Thymus (tissue), 11 donors: ENCODE measurements at regions not wholly inside any gene's neighbourhood (a gene's known extent, or its start where the extent isn't known, plus 50 kb on each side); places are given as distances from the start of the nearest gene placed in this dataset.

Experiments used
- DNase-seq, 9 donors: peaks; one replicate each; pipeline ENCODE4 v3.0.0-alpha.2; 2013; ENCODE audit warnings: low spot score in 9 of 9, low read depth in 6 of 9, missing footprints in 1 of 9
- H3K27ac ChIP-seq, 2 donors: one replicate each; pipeline ENCODE4 v1.5.1; 2013; ENCODE audit warnings: control low read depth in 1 of 2, low read depth in 1 of 2, low read length in 1 of 2, mild to moderate bottlenecking in 1 of 2, moderate library complexity in 1 of 2
- H3K27me3 ChIP-seq, 2 donors: one replicate each; pipeline ENCODE4 v1.5.1; 2013; ENCODE audit warnings: low read length in 1 of 2; ENCODE audit not compliant: control insufficient read depth in 2 of 2, insufficient read depth in 1 of 2
- H3K36me3 ChIP-seq, 2 donors: one replicate each; pipeline ENCODE4 v1.5.1; 2013; ENCODE audit warnings: low read length in 1 of 2, mild to moderate bottlenecking in 1 of 2, moderate library complexity in 1 of 2; ENCODE audit not compliant: control insufficient read depth in 2 of 2, insufficient read depth in 2 of 2
- H3K4me1 ChIP-seq, 2 donors: one replicate each; pipeline ENCODE4 v1.5.1; 2013; ENCODE audit warnings: low read length in 2 of 2; ENCODE audit not compliant: control insufficient read depth in 2 of 2, insufficient read depth in 2 of 2
- H3K4me3 ChIP-seq, 2 donors: one replicate each; pipeline ENCODE4 v1.5.1; 2013; ENCODE audit warnings: low read length in 2 of 2, control low read depth in 1 of 2, mild to moderate bottlenecking in 1 of 2
- H3K9me3 ChIP-seq, 2 donors: one replicate each; pipeline ENCODE4 v1.5.1; 2013; ENCODE audit warnings: low read length in 1 of 2, mild to moderate bottlenecking in 1 of 2; ENCODE audit not compliant: control insufficient read depth in 2 of 2, insufficient read depth in 1 of 2
- WGBS: extraction: QIAGEN DNeasy Blood & Tissue Kit; methylation state at CpG from one replicate; pipeline ENCODE4 v1.1.7; 2013; 5-methylcytosine and 5-hydroxymethylcytosine counted together
- donor health status: healthy.

DNA sequence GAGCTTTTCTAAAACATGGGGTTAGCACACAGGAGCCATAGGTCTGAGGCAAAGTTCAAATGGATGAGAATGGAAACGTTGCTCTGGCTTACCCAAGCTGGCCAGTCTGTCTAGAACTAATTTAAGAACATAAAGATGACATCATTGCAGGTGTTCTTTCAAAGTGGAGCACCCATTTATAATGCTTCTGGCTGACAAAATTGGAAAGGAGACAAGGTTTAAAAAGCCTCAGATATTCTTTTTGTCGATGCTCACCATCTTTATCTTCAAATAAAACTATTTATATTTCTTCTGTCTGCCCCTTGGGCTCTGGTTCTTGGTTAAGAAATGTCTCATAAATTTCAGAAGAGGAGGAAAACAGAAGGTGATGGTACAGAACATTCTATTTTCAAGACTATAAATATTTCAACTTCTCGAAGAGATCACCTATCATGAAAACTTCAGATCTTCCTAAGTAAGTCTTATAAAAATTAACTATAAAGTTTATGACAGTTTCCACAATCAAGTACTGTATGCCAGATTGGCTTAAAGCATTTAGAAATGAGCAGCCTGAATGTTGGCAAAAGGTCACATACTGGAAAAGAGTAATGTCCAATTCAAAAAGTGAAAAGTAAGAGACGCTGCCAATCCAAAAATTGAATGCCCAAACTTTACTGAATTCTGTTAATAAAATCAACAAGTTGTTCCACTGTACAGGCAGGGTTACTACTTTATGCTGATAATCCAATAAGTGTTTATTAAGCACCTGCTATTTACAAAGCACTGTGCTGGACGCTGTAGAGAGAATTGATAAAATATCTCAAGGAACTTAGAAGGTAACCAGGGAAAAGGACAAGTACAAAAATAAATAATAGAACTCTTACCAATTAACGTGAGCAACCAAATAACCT is 92.0 kb downstream of the ETS2 start:
- Histone ChIP-seq H3K4me1 (peaks cover 2% of the 10 kb centered on the region in 2 donors), H3K9me3 (no peaks in the 10 kb centered on the region), H3K36me3 (no peaks in the 10 kb centered on the region), H3K27me3 (no peaks in the 10 kb centered on the region), H3K4me3 (no peak overlapping the region), H3K27ac (no peak overlapping the region)
- WGBS, result 62% methylated on average over 6 of the region's 6 CpGs
- DNase-seq, result peak in 3 of 9 donors; percentile 42 to 70 (median 43)

DNA sequence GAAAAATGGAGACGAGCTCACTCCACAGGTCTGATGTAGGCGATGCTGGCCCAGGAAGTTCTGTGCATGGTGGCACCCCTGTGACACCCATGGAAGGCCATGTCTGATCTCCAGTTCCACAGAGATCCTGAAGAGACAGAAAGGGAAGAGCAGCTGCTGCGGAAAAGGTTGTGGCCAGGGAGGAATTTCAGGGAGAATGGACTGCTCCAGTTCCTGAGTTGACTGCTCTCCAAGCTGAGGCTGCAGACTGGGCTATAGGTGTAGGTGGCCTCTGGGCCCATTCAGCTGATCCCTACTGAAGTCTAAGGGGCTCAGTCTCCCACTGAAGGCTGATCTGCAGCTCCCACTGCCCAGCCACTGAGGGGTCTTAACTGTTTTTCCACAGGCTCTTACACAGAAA is 89.2 kb downstream of the ETS2 start:
- no peaks in the 10 kb centered on the region for H3K9me3 ChIP-seq
- DNase-seq, result no peak
- peaks cover 2% of the 10 kb centered on the region in 2 donors for H3K4me1 ChIP-seq
- no peak overlapping the region for H3K4me3 ChIP-seq
- H3K27me3 ChIP-seq, result no peaks in the 10 kb centered on the region
- no peaks in the 10 kb centered on the region for H3K36me3 ChIP-seq
- no peak overlapping the region for H3K27ac ChIP-seq
- 99% methylated on average over 3 of the region's 3 CpGs for WGBS

DNA sequence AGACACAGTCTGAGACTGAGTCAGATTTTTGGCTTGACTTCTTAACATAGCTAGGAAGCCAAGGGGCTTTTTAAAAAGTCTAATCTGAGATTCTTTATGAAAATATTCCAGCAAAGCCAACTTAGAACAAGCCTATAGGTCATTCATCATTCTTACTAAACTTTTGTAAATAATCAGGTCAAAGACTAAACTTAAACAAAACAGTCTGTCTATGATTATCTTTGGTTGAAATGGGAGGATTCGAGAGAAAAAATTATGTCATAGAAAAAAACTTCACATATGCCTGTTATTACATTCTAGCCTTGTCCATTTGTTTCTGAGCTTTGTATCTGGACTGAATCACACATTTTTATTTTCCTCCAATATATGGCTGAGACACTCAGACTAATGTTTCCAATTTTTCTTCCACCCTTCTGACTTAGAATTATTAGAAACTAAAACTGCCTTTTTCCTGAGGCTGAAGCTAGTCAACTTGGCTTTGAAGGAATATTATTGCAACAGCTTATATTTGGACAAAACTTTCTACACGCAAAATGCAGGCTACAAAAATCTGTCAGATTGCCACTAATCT is 83.3 kb downstream of the ETS2 start:
- Histone ChIP-seq H3K27me3 (no peaks in the 10 kb centered on the region), H3K4me3 (no peak overlapping the region), H3K36me3 (no peaks in the 10 kb centered on the region), H3K4me1 (no peaks in the 10 kb centered on the region), H3K27ac (no peak overlapping the region), H3K9me3 (peaks cover 2 to 6% of the 10 kb centered on the region in 2 donors)
- WGBS, result 61% methylated on average over 2 of the region's 2 CpGs
- no peak for DNase-seq

DNA sequence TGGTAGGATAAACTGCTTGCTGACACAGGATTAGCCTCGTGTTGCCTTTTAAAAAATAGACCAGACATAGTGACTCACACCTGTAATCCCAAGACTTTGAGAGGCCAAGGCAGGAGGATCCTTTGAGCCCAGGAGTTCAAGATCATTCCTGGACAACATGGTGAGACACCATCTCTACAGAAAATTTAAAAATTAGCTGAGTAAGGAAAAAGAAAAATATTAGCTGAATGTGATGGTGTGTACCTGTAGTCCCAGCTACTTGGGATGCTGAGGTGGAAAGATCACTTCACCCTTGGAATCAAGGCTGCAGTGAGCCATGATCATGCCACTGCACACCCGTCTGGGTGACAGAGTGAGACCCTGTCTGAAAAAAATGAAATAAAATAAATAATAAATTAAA is 82.0 kb downstream of the ETS2 start:
- no peaks in the 10 kb centered on the region for H3K27me3 ChIP-seq
- 95% methylated on average over 2 of the region's 2 CpGs for WGBS
- no peaks in the 10 kb centered on the region for H3K4me1 ChIP-seq
- DNase-seq, result no peak
- H3K9me3 ChIP-seq, result peaks cover 2 to 6% of the 10 kb centered on the region in 2 donors
- no peaks in the 10 kb centered on the region for H3K36me3 ChIP-seq
- H3K27ac ChIP-seq, result no peak overlapping the region
- no peak overlapping the region for H3K4me3 ChIP-seq

DNA sequence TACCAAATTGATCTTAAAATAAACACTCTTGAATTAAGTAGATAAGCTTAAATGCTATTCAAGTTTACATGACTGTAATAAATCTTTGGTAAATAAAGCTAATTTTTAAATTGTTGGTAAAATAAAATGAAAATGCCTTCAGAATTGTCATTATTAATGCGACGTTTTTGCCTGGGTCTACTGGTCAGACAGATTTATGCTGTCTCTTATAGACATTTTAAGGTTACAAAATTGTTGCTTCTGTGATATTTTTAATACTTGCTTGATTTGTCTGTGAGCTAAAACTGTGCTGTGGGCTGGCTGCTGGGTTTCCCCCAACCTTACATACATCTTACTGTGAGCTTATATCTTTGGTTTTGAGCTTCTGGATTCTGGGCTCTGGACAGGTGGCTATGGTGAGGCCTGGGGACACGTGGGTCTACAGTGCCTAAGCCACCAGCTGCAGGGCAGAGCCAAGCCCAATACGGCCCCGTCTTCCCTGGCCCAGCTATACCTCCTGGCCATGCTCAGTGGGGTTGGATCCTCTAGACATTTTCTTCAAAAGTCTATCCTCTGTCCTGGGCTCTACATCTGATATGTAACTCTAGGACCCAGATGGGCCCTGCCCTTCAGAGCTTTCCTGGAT is 81.4 kb downstream of the ETS2 start:
- no peak for DNase-seq
- no peak overlapping the region for H3K27ac ChIP-seq
- H3K36me3 ChIP-seq, result no peaks in the 10 kb centered on the region
- WGBS, result 89% methylated on average over 5 of the region's 5 CpGs
- no peaks in the 10 kb centered on the region for H3K27me3 ChIP-seq
- peaks cover 2 to 8% of the 10 kb centered on the region in 2 donors for H3K9me3 ChIP-seq
- no peaks in the 10 kb centered on the region for H3K4me1 ChIP-seq
- H3K4me3 ChIP-seq, result no peak overlapping the region

DNA sequence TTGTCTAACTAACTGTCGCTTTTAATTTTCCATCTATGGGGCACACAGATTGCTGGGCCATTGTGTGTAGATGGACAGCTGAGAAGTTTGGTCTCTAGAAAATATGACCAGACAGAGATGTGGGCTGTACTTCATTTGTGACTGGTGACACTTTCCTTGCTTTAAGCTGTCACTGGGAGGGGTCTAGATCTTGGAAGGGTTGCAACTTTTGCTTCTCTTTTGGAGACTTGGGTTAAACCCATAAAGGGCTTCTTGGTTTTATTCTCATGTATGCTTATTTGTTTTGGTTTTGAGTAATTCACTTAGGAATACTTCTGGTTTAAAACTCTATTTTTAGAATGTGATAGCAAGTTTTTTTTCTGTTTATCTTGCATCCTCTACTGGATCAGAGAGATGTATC is 80.2 kb downstream of the ETS2 start:
- Histone ChIP-seq H3K4me1 (no peaks in the 10 kb centered on the region), H3K4me3 (no peak overlapping the region), H3K27me3 (no peaks in the 10 kb centered on the region), H3K9me3 (peaks cover 2 to 8% of the 10 kb centered on the region in 2 donors), H3K27ac (no peak overlapping the region), H3K36me3 (no peaks in the 10 kb centered on the region)
- WGBS, result 99% methylated on average over 1 of the region's 1 CpG
- DNase-seq, result no peak

DNA sequence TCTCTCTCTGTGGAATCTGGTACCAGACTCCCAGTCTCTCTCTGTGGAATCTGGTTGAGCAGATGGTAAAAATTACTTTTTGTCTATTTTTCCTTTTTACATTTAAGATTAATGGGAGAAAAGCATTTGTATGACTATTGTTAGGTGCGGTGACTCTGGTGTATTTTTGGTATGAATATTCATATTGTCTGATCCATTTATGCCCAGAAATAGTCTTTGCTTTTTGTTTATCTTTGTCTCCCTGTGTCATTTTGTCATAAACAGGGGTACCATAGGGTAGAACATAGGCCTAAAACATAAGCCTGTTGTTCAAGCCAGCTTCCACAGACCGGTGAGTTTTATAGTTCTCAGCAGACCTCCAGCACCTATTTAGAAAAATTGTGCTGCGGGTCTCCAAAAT is 78.7 kb downstream of the ETS2 start:
- no peak overlapping the region for H3K27ac ChIP-seq
- H3K27me3 ChIP-seq, result no peaks in the 10 kb centered on the region
- H3K4me3 ChIP-seq, result no peak overlapping the region
- DNase-seq, result no peak
- H3K36me3 ChIP-seq, result no peaks in the 10 kb centered on the region
- H3K9me3 ChIP-seq, result peaks cover 2 to 8% of the 10 kb centered on the region in 2 donors
- WGBS, result 83% methylated on average over 3 of the region's 3 CpGs
- H3K4me1 ChIP-seq, result no peaks in the 10 kb centered on the region

DNA sequence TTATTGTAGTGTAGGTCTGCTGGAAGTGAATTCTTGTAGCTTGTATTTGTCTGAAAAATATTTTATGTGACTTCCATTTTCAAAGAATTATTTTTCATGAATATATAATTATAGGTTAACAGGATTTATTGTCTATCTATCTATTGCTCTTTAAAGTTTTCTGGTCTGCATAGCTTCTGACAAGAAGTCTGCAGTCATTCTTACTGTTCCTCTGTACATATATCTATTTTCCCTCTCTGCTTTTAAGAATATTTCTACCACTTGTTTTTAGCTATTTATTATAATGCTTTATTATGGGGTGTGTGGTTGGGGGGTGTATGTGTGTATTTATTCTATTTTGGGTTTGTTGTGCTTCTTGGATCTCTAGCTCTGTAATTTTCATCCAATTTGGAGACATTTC is 77.4 kb downstream of the ETS2 start:
- Histone ChIP-seq H3K27ac (no peak overlapping the region), H3K4me3 (no peak overlapping the region), H3K4me1 (no peaks in the 10 kb centered on the region), H3K9me3 (peaks cover 2 to 8% of the 10 kb centered on the region in 2 donors), H3K27me3 (no peaks in the 10 kb centered on the region), H3K36me3 (no peaks in the 10 kb centered on the region)
- no peak for DNase-seq

DNA sequence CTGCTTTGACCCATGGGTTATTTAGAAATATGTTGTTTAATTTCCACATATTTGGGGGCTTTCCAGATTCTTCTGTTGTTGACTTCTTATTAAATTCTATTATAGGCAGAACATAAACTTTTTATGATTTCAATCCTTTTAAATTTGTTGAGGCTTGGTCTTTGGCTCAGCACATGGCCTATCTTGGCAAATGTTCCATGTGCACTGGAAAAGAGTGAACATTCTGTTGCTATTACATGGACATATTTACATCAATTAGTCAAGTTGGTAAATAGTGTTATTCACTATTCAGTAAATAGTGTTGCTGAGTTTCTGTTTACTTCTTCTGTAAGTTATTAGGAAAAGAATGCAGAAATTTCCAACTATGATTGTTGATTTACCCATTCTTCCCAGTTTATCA is 75.4 kb downstream of the ETS2 start:
- Histone ChIP-seq H3K27ac (no peak overlapping the region), H3K27me3 (no peaks in the 10 kb centered on the region), H3K9me3 (peaks cover 0 to 3% of the 10 kb centered on the region in 2 donors), H3K36me3 (no peaks in the 10 kb centered on the region), H3K4me1 (peaks cover 0 to 7% of the 10 kb centered on the region in 2 donors), H3K4me3 (no peak overlapping the region)
- no peak for DNase-seq
